Iris pigment epithelial cell (primary cell): ENCODE measurements at regions not wholly inside any gene's neighbourhood (a gene's known extent, or its start where the extent isn't known, plus 50 kb on each side); places are given as distances from the start of the nearest gene placed in this dataset.
A peak's percentile ranks its signal among the peaks of the same experiment; 100 is the strongest.
"Not testable (repeated sequence)": the region's sequence is repeated elsewhere in the genome, so short reads cannot be mapped to it uniquely, and the experiment has no call there.

ENCODE experiments used
- DNase-seq: peaks from one replicate; pipeline ENCODE4 v3.0.0-alpha.2; 2011; ENCODE audit warnings: low read depth

GRCh38 chr6:28585335-28585734 is 59.7 kb downstream of the GPX5 start:
- DNase-seq = peak; percentile 93

- DNase-seq = no peak
Observed at GRCh38 chr6:28586324-28586723, 60.6 kb downstream of the GPX5 start.

GRCh38 chr6:28586962-28587745 is 61.5 kb downstream of the GPX5 start:
- DNase-seq = peak; percentile 54

- peak; percentile 50 for DNase-seq
Observed at GRCh38 chr6:28587746-28588075, 62.0 kb downstream of the GPX5 start.

- DNase-seq = no peak
Observed at GRCh38 chr6:28588666-28589065, 63.0 kb downstream of the GPX5 start.

- DNase-seq = peak; percentile 98
Observed at GRCh38 chr6:28589234-28589956, 63.7 kb downstream of the GPX5 start.

- DNase-seq = no peak
Observed at GRCh38 chr6:28589957-28590349, 64.3 kb downstream of the GPX5 start.

- DNase-seq = peak; percentile 65
Observed at GRCh38 chr6:28597217-28597835, 71.6 kb downstream of the GPX5 start.

- DNase-seq = no peak
Observed at GRCh38 chr6:28597924-28598722, 72.4 kb downstream of the GPX5 start.

GRCh38 chr6:28598757-28599686 is 73.3 kb downstream of the GPX5 start:
- DNase-seq = no peak

- DNase-seq = no peak
Observed at GRCh38 chr6:28600245-28600644, 74.6 kb downstream of the GPX5 start.

- no peak for DNase-seq
Observed at GRCh38 chr6:28603891-28604290, 78.2 kb downstream of the GPX5 start.

GRCh38 chr6:28606424-28607391 is 81.0 kb downstream of the GPX5 start:
- peak; percentile 81 for DNase-seq

- DNase-seq = no peak
Observed at GRCh38 chr6:28607990-28608389, 82.3 kb downstream of the GPX5 start.

- DNase-seq = no peak
Observed at GRCh38 chr6:28609672-28610071, 84.0 kb downstream of the GPX5 start.

GRCh38 chr6:28615616-28615954 is 89.9 kb downstream of the GPX5 start:
- DNase-seq = no peak

GRCh38 chr6:28615955-28616747 is 90.5 kb downstream of the GPX5 start:
- DNase-seq = no peak

GRCh38 chr6:28618898-28619555 is 93.3 kb downstream of the GPX5 start:
- no peak for DNase-seq

GRCh38 chr6:28621268-28621667 is 95.6 kb downstream of the GPX5 start:
- DNase-seq = not testable (repeated sequence)
